NCI-H2107 treated with DMSO at 0.1 percent for 48 hours (cell line): ENCODE measurements at regions not wholly inside any gene's neighbourhood (a gene's known extent, or its start where the extent isn't known, plus 50 kb on each side); places are given as distances from the start of the nearest gene placed in this dataset.
"Not testable (repeated sequence)": the region's sequence is repeated elsewhere in the genome, so short reads cannot be mapped to it uniquely, and the experiment has no call there.

Experiments used
- DNase-seq: peaks from one replicate; lab custom pipeline; 2025; ENCODE audit not compliant: unreplicated experiment; lab: John Stamatoyannopoulos, UW

- no peak for DNase-seq
Observed at GRCh38 chr5:173667702-173668101, 51.3 kb upstream of the BOD1 start.

DNA sequence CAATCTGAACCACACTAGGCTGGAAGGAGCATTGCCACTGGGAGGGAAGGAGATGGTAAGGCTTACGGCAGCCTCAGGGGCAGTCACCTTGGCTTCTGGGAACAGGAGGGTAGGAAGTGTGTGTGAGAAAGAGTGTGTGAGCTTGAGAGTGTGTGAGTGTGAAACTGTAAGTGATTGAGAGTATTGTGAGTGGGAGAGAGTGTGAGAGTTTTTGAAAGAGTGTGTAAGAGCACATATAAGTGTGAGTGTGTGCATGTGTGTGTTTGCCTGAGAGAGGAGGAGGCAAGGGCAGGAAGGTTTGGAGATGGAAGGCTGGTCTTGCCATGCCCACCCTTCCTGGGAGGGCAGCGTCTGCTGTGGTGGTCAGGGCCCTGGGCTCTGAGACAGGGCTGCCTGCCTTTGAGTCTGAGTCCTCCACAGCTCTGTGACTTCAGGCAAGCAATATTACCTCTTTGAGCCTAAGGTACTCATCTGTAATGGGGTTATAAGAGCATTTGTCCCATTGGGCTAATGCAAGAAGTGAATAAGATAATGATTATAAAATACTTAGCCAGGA lies 51.9 kb upstream of the BOD1 start:
- DNase-seq = no peak

GRCh38 chr5:173668910-173669309 lies 52.5 kb upstream of the BOD1 start:
- DNase-seq = no peak

DNA sequence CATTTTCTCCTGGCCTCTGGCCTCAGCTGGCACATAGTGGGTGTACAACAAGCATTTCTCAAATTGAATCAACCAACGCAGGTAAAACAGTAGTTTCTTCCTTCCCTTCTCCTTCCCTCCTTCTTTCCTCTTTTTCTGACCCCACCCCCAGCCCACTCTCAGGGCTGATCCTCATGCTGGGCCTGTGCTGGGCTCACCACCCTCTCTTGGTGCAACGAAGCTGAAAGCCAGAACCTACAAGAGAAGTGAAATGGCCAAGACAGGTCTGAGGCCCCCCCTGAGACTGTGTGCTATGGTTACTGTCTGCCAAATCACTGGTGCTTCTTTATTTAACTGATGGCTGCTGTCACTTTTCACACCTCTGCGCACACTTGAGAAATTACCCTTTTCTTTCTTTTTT lies 53.0 kb upstream of the BOD1 start:
- no peak for DNase-seq

GRCh38 chr5:173670130-173670651 lies 53.7 kb upstream of the BOD1 start:
- no peak for DNase-seq

- DNase-seq = no peak
Observed at GRCh38 chr5:173670791-173671120, 54.3 kb upstream of the BOD1 start.

DNA sequence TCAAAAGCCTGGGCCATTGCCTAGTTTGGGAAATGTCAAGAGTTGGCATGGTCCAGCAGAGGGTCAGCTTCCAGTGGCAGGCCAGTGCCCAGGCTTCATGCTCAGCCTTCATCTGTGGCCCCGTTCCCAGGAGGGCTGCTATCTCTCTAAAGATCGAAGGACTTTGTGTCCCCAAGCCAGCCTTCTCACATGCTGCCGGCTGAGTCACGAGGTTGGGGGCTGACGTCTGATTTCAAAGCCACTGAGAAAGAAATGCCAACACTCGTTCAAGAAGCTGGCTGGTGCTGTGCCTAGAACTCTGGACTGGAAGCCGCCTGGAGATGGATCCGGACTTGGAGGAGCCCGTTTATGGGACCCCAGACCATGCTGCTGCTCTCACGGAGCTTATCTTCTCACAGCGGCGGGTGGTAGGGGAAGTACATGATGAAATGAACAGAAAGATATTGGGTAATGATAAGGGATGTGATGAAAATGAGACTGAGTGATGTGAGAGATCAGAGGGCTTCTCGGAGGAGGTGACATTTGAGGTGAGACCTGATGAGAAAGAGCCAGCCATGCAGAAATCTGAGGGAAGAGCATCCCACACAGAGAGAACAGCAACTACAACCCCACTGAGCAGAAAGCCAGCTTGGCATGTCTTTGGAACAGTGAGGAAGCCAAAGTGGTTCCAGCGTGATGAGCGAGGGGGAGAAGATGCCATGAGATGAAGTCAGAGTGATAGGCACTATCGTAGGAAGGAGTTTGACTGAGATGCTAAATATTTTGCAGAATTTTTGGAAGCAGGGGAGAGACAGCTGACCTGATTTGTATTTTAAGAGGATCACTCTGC lies 54.9 kb upstream of the BOD1 start:
- no peak for DNase-seq

DNA sequence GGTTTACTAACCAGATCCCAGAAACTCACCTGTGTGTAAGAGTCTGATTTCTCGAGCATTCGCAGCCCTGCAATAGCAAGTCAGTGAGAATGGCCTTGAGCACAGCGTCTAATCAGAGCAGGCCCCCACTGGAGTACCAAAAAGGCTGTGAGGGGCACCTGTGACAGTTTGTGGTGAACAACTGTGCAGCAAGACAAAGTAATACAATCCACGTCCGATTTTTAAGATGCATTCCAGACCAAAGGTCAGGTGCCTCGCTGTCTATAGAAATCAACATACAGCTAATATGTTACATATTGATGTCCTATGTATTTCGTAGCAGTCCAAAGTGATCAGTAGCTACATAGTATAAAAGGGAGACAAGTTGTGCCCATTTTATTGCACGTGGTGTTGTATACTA lies 55.7 kb upstream of the BOD1 start:
- no peak for DNase-seq

GRCh38 chr5:173672891-173673290 lies 56.4 kb upstream of the BOD1 start:
- DNase-seq = no peak

DNA sequence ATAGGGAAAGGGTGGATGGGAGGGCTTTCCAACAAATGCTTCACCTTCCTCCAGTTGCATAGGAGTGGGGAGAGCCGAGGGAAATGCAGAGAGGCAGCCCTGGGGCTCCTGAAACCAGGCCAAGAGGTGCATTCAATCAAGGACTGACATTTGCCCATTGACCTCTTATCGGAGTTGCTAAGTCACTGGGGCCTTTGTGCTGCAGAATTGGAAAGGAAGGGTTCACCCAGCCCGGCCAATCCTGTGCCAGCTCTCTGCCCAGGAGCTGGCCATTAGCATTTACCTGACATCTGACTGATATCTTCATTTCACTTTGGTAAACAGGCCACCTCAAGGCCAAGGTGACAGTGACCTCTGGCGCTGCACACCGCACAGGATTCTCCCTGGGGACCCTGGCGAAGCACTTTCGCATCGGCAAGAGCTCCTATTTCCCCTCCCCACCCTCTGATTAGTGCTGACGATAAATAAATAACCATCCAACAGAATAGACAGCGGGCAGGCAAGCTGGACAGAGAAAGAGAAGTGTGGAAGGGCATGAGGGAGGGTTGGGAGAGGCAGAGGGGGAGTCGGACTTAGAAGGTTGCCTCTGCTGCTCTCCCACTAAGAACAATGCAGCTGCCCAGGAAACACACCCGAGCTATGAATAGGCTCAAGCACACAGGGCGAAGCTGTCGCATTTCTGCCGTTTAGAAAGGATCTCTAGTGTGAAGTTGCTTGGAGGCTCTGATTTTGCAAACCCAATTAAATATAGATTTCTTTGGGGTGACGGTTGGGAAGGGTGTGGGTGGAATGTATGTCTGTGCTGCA lies 57.0 kb upstream of the BOD1 start:
- no peak for DNase-seq

GRCh38 chr5:173675287-173675996 lies 59.0 kb upstream of the BOD1 start:
- no peak for DNase-seq

GRCh38 chr5:173676375-173676774 lies 59.9 kb upstream of the BOD1 start:
- no peak for DNase-seq

GRCh38 chr5:173677125-173677672 lies 60.7 kb upstream of the BOD1 start:
- no peak for DNase-seq

GRCh38 chr5:173679909-173680630 lies 63.6 kb upstream of the BOD1 start:
- DNase-seq = no peak

GRCh38 chr5:173680660-173681242 lies 64.3 kb upstream of the BOD1 start:
- DNase-seq = no peak

DNA sequence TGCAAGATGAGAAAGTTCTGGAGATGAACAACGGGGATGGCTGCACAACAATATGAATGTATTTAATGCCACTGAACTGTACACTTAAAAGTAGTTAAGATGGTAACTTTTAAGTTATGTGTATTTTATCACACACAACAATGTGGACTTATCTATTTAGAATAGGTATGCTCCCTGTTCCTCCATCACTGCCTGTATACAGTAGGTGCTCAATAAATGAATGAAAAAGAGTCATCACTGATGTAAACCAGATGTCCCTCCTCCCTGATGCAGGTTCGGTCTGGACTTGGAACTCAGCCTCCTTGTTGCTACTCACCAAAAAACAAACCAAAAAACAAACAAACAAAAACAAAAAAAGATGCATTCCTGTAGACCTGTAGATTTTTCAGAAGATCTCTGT lies 65.9 kb upstream of the BOD1 start:
- DNase-seq = no peak

GRCh38 chr5:173684535-173684934 lies 68.1 kb upstream of the BOD1 start:
- DNase-seq = not testable (repeated sequence)

DNA sequence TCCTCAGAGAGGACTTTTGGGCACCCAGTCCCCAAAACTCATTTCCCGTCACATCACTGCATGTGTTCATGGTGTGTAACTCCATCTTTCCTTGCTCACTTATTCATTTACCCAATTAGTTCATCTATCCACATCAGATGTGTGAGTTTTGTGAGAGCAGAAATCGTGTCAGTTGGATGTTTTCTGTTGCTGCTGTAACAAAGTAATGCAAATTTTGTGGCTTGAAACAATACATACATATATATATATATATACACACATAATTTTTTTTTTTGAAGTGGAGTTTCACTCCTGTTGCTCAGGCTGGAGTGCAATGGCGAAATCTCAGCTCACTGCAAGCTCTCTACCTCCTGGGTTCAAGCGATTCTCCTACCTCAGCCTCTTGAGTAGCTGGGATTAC lies 70.5 kb upstream of the BOD1 start:
- no peak for DNase-seq

DNA sequence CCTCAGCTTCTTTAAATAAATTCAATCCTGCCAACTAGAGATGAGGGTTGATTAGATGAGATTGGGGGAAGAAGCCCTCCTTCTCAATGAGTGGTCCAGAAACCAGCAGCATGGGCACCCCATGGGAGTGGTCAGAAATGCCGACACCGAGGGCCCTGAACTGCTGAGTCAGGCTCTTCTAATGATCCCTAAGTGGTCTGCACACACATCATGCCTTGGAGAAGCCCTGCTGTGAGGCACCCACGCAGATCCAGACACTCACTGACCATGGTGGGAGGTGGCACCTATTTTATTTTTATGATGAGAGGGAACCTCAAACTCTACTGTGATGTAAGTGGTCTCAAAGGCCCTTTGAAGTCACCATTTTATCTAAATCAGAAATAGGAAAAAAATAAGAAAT lies 72.3 kb upstream of the BOD1 start:
- DNase-seq = no peak

DNA sequence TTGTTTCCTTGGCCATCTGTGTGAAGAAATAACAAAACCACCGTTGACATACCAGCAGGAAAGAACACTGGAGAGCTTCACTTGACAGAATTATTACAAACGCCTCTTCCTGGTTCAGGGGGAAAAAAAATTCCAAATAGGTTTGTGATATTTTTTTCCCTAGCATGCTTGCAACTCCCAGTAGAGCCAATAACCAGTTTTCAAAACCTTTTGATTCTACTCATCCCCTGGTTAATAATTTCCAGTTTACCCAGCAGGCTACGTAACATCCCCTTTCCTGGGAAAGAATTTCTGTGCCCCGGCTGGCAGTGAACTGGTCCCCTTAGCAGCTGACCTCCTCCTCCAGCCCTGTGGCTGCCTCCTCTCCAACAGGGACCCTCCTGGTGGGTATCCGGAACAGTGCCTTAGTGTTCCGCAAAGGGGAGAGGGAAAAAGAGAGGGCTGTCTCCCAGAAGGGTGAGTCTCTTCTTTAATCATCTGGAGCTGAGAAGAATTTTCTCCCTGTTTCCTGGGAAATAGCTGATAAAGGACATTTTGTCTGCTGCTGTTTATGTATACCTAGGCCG lies 72.8 kb upstream of the BOD1 start:
- peak; percentile 61 for DNase-seq
